HUES48 (cell line): ENCODE measurements at regions not wholly inside any gene's neighbourhood (a gene's known extent, or its start where the extent isn't known, plus 50 kb on each side); places are given as distances from the start of the nearest gene placed in this dataset.

Experiments used
- H3K27ac ChIP-seq: one replicate; pipeline ENCODE4 v1.7.0; 2013; ENCODE audit warnings: low read depth, low read length, inconsistent platforms
- H3K27me3 ChIP-seq: 2 replicates; pipeline ENCODE4 v1.6.1; 2013; ENCODE audit warnings: mild to moderate bottlenecking, low read length; ENCODE audit not compliant: control insufficient read depth, insufficient read depth
- H3K36me3 ChIP-seq: 2 replicates; pipeline ENCODE4 v1.6.1; 2013; ENCODE audit warnings: low read length; ENCODE audit not compliant: control insufficient read depth, insufficient read depth
- H3K4me1 ChIP-seq: 2 replicates; pipeline ENCODE4 v1.6.1; 2013; ENCODE audit warnings: mild to moderate bottlenecking, low read length; ENCODE audit not compliant: control insufficient read depth, insufficient read depth
- H3K4me3 ChIP-seq: 2 replicates; pipeline ENCODE4 v1.5.1; 2013; ENCODE audit warnings: mild to moderate bottlenecking, low read depth, low read length
- H3K9ac ChIP-seq: 2 replicates; pipeline ENCODE4 v1.6.1; 2013; ENCODE audit warnings: mild to moderate bottlenecking, low read depth, low read length, moderate library complexity
- H3K9me3 ChIP-seq: 2 replicates; pipeline ENCODE4 v1.6.1; 2013; ENCODE audit warnings: low read length; ENCODE audit not compliant: control insufficient read depth, insufficient read depth

GRCh38 chr21:41663805-41664788 is 102.8 kb downstream of the RIPK4 start:
- no peaks in the 10 kb centered on the region for H3K4me1 ChIP-seq
- H3K4me3 ChIP-seq: no peak overlapping the region
- H3K9ac ChIP-seq: no peak overlapping the region
- H3K27ac ChIP-seq: no peak overlapping the region
- no peaks in the 10 kb centered on the region for H3K36me3 ChIP-seq
- no peaks in the 10 kb centered on the region for H3K9me3 ChIP-seq
- no peaks in the 10 kb centered on the region for H3K27me3 ChIP-seq

DNA sequence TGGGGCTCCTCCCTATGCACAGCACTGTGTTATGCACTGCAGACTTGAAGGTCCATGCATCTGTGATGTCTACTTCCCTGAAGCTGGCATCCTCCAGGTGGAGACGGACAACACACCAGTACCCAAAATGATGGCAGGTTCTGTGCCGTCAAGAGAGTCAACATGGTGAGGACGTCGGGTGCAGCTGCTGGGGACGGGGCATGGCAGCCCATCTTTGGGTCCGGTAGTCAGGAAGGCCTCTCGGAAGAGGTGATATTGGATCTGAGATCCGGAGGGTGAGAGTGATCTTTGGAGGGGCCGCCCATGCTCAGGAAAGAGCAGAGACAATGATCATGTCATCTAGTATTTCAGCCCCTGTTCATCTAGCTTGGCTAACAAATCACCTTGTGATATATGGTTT is 104.1 kb downstream of the RIPK4 start:
- H3K36me3 ChIP-seq: no peaks in the 10 kb centered on the region
- H3K9me3 ChIP-seq: no peaks in the 10 kb centered on the region
- no peaks in the 10 kb centered on the region for H3K27me3 ChIP-seq
- no peak overlapping the region for H3K9ac ChIP-seq
- H3K4me1 ChIP-seq: no peaks in the 10 kb centered on the region; the same call in 1 of the 2 replicates
- no peak overlapping the region for H3K4me3 ChIP-seq
- H3K27ac ChIP-seq: no peak overlapping the region

DNA sequence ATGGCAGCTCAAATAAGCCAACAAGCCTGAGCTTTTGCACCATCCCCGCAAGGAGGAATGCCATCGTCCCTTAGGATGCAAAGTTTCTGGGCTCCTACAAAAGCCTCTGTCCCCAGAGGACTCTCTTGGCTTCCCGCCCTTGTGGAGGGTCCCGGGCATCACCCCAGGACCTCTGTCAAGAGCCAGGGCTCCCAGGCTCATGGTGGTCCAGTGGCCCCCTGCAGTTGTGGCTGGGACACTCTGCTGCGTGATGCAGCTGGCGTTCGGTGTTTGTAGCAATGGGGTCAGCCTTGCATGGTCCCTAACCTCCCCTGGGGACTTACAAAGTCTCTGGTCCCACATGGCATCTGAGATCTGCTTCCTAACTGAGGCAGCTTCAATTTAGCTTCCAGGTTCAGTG is 104.7 kb downstream of the RIPK4 start:
- no peaks in the 10 kb centered on the region for H3K9me3 ChIP-seq

GRCh38 chr21:41660748-41661147 is 106.1 kb downstream of the RIPK4 start:
- H3K27me3 ChIP-seq: no peaks in the 10 kb centered on the region
- H3K4me3 ChIP-seq: no peak overlapping the region
- H3K36me3 ChIP-seq: no peaks in the 10 kb centered on the region
- H3K4me1 ChIP-seq: peaks cover 9% of the 10 kb centered on the region
- H3K27ac ChIP-seq: no peak overlapping the region
- H3K9ac ChIP-seq: no peak overlapping the region
- no peaks in the 10 kb centered on the region for H3K9me3 ChIP-seq

More for the DNA sequence above, 104.7 kb downstream of the RIPK4 start:
- H3K27ac ChIP-seq: no peak overlapping the region
- no peaks in the 10 kb centered on the region for H3K27me3 ChIP-seq
- H3K9ac ChIP-seq: no peak overlapping the region
- H3K4me3 ChIP-seq: no peak overlapping the region
- no peaks in the 10 kb centered on the region for H3K36me3 ChIP-seq
- peaks cover under 1% of the 10 kb centered on the region for H3K4me1 ChIP-seq

DNA sequence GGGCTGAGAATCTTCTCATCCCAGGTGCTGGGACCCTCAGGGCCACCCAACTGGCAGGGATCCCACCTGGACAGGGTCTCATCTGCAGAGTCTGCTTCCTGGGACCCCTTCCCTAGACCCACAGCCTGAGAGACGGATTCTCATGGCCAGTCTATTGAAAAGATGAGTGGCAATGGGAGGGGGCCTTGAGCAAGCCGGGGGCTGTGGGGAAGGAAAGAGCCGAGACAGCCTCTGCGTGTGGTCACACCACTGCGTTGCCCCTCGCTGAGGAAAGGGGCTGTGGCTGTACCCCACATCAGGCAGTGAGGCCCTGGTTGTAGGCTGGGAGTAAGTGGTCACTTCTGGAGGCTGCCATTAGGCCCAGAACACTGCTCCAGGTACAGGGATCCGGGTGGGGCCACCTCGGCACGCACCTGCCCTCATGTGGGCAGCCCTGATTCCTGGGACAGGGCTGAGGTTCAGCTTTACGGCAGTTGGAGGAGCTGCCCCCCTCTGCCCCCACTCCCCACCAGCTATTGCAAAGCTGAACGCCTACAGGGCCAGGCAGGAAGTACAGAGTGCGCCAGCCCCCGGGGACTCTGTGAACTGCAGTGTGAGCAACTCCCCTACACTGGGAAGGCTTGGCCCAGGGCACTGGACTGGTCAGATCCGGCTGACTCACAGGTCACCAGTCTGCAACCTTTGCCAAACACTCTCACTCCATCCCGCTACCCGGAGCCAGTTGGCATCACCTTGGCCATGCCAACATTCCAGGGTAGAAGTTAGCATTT is 106.9 kb downstream of the RIPK4 start:
- Histone ChIP-seq H3K9ac (no peak overlapping the region), H3K27ac (no peak overlapping the region), H3K9me3 (no peaks in the 10 kb centered on the region), H3K4me3 (no peak overlapping the region), H3K4me1 (peaks cover 9% of the 10 kb centered on the region), H3K36me3 (no peaks in the 10 kb centered on the region), H3K27me3 (no peaks in the 10 kb centered on the region)

DNA sequence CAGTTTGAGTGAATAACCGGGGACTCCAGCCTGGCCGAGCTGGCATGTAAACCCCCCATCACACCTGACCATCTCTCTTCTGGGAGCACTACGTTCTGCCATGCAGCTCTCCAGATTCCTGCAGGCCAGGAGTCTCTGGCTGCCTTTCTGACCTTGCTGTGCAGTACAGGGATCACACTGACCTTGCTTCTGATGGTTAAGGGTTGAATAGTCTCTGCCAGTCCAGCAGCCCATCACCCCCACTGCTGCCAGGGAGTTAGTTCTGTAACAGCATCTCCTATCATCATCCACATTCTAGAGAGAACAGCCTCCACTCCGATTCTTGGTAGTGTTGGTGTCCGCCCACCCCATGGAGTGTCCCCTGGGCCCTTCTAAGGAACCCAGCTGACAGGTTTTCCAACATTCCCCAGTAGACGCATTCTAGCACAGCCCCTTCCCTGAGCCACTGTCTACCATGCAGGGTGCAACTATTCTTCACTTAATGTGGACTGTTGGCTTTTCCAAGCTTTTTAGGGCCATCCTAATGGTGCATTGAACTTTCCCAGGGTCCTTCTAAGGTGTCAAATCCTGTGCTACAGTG is 109.8 kb downstream of the RIPK4 start:
- Histone ChIP-seq H3K4me1 (peaks cover 9% of the 10 kb centered on the region), H3K4me3 (no peak overlapping the region), H3K9ac (no peak overlapping the region), H3K36me3 (no peaks in the 10 kb centered on the region), H3K27me3 (no peaks in the 10 kb centered on the region), H3K9me3 (no peaks in the 10 kb centered on the region), H3K27ac (no peak overlapping the region)

- Histone ChIP-seq H3K27ac (no peak overlapping the region), H3K9ac (no peak overlapping the region), H3K4me3 (no peak overlapping the region), H3K36me3 (no peaks in the 10 kb centered on the region), H3K27me3 (no peaks in the 10 kb centered on the region), H3K9me3 (no peaks in the 10 kb centered on the region), H3K4me1 (peaks cover 9% of the 10 kb centered on the region)
Measured at GRCh38 chr21:41655259-41655658, 111.6 kb downstream of the RIPK4 start.

GRCh38 chr21:41653954-41654491 is 112.8 kb downstream of the RIPK4 start:
- Histone ChIP-seq H3K9ac (no peak overlapping the region), H3K27me3 (no peaks in the 10 kb centered on the region), H3K4me1 (peaks cover 9% of the 10 kb centered on the region), H3K27ac (no peak overlapping the region), H3K4me3 (no peak overlapping the region), H3K36me3 (no peaks in the 10 kb centered on the region), H3K9me3 (no peaks in the 10 kb centered on the region)

DNA sequence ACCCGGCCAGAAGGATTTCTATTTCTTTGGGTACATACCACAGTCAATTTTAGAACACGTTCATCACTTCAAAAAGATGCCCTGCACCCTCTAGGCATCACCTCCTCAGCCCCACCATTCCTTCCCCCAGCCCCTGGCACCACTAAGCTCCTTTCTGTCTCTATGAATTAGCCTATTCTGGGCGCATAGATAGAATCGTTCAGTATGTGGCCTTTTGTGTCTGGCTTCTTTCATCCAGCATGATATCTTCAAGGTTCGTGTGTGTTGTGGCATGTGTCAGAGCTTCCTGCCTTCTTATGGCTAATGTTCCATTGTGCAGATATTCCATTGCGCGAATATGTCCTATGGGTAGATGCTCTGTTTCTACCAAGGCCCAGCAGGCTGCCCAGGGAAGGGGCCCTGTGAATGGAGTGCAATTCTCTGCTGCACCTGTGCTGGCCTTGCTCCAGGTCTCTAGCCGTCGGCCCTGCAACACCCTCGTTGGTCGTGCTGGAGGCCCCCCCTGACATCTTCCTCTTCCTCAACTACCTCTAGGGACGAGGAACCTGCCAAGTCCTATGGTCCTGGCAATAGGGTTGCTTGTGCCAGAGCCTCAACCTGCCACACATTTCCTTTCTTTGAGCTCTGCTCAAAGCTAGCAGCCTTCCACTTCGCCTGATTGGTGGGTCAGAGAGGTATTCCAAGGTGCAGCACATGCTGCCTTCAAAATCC is 113.5 kb downstream of the RIPK4 start:
- H3K9ac ChIP-seq: no peak overlapping the region
- no peaks in the 10 kb centered on the region for H3K9me3 ChIP-seq
- H3K27ac ChIP-seq: no peak overlapping the region
- no peaks in the 10 kb centered on the region for H3K36me3 ChIP-seq
- H3K4me3 ChIP-seq: no peak overlapping the region
- H3K4me1 ChIP-seq: peaks cover 9% of the 10 kb centered on the region
- no peaks in the 10 kb centered on the region for H3K27me3 ChIP-seq

DNA sequence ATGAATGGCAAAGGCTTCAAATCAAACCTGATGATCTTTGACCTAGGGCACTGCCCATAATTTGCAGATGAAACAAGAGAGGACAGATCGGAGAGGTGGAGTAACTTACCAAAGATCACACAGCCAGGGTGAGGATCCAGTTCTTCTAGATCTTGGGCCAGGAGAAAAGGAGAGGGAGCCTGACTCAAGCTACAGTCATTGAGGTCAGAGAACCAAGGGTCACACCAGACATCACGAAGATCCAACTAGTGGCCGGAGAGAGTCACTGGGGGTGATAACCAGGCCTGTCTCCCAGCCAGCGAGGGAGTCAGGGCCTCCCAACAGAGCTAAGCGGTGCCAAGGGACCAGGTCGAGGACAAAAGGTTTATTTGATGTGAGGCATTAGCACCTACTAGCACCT is 115.0 kb downstream of the RIPK4 start:
- Histone ChIP-seq H3K4me1 (peaks cover 4% of the 10 kb centered on the region), H3K27ac (no peak overlapping the region)

More for the DNA sequence above, 115.0 kb downstream of the RIPK4 start:
- Histone ChIP-seq H3K36me3 (no peaks in the 10 kb centered on the region), H3K9me3 (no peaks in the 10 kb centered on the region), H3K27me3 (no peaks in the 10 kb centered on the region), H3K4me3 (no peak overlapping the region), H3K9ac (no peak overlapping the region)
